SW 1271 (cell line): ENCODE measurements at regions not wholly inside any gene's neighbourhood (a gene's known extent, or its start where the extent isn't known, plus 50 kb on each side); places are given as distances from the start of the nearest gene placed in this dataset.
"Not testable (repeated sequence)": the region's sequence is repeated elsewhere in the genome, so short reads cannot be mapped to it uniquely, and the experiment has no call there.

Experiments
- DNase-seq, 2 experiments: peaks; one replicate each; lab custom pipeline; 2025; lab: John Stamatoyannopoulos, UW

DNA sequence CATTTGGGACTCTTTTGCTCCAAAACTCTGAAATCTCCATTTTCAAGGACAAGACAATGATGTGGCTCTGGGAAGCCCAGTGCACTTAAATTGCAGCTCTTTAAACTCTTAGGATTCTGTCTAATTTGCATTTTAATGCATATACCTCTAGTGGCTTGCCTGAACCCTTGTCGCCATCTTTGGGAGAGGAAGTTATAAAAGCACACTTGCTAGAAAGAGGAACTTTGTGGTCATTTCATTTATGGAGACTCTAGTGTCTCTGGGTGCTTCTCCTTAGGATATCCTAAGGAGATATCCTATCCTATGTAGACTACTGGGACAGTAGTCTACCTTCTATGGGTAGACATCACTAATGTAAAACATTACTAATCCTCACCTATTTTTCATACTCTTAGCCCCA, 77.3 kb upstream of the SLC1A3 start:
- DNase-seq, result no peak

DNA sequence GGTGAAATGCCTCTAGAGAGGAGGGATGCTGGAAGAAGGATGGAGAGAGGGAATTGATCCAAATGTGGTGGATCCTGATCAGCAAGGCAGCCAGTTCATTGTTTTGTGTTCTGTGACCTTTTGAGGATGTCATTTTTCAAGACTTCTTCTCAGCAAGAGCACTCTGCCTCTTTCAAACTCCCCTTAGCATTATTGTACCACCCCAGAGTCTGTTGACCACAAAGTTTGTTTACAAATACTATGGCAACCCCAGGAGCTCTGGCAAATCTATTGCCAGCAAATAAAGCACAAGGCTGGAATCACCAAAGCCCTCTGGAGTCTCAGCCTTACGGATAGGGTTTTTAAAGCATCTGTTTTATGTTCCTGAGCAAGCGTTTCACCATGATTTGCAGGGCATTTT, 76.2 kb upstream of the SLC1A3 start:
- DNase-seq, result no peak

DNA sequence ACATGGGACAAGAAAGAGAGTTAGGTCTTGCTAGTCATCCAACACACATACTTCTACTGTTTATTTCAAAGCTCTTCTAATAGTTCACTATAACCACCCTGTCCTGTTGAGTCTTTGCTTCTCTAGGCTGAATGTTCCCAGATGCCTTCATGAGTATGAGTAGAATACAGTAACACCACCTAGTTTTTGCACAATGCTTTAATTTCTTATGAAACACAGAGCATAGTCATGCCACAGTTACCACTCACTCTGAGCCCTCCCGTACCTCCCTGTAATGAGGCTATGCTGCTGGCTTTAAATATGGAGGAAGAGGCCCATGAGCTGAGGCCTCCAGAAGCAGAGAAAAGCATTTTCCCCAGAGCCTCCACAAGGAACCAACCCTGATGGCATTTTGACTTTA, 75.0 kb upstream of the SLC1A3 start:
- DNase-seq, result no peak

DNA sequence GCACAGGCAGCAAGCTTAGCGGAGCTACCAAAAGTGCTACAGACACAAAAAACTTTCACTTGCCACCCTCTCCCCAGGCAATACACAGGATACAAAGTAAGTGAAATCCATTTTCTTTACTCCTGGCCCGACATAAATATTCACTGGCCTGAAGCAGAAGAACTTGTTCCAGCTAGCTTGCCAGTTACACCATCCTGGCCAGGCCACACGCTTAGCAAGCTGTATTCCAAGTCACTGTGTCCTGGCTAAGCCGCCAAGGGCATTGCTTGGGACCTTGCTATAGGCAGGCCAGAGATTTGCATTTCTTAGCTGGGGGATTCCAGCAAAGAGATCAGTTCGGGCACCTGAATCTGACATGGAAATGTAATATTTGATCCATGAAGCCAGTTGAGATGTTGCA, 71.0 kb upstream of the SLC1A3 start:
- DNase-seq, result no peak

DNA sequence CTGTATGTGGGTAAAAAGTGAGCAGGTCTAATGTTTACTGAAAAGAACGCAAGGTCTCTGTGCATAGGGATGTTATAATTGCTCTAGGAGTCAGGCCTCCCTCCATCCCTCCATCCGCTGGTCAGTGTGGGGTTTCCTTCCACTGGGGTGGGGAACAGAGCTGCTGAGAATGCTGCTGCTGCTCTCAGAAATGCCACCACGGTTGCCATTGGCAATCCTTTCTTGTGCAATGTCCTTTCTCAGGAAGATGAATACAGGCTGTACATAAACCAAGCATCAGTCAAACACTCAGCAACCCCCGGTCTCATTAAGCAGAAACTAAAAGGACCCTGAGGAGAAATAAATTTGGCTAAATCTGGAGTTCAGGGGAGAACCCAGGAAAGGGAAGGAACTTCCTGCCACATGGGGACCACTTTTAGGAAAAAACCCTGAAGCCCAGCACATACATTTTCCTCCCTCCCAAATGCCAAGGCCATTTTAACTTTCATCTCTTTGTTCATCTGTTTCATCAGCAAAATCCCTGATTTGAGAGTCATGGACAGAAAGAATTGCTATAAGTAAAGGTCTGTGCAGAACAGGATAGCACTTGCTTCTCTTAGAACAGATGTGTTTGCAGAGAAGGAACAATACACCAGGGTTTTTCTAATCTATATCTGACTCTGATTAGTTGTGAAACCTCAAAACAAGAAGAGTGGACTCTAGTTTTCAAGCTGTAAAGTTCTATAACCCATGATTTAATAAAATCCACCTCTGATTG, 70.4 kb upstream of the SLC1A3 start:
- no peak for DNase-seq

DNA sequence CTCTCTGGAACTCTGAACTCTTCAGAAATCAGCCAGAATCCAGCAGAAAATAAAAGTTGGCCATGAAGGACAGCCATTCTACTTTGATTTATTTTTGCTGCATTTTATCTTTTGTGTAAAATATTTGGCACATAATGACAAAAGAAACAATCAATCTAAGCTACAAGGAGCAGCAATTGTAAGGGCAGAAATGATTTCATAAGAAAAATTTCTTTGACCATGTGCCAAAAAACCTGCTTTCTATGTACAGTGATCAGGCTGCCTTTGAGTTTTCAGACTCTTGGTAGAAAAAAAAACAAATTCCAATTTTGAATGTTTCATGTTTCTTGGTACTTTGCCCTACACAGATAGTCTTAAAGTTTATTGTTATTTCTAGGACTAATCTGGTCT, 69.8 kb upstream of the SLC1A3 start:
- no peak for DNase-seq

DNA sequence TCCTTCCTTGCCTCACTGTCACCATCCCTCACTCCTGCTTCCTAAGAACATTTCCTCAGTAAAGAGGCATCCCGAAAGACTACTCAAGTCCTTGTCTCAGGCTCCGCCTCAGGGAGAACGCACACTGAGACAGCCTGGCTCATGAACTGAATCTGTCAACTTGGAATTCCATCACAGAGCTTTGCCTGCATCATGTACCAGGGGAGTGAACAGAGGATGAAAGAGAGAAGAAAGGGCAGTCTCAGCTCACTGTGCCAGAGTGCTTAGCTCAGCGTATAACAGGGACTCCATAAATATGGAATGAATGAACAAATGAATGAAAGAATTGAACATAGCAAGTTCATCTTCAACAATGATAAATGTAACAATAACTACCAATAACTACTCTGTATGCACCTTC, 68.7 kb upstream of the SLC1A3 start:
- no peak for DNase-seq

DNA sequence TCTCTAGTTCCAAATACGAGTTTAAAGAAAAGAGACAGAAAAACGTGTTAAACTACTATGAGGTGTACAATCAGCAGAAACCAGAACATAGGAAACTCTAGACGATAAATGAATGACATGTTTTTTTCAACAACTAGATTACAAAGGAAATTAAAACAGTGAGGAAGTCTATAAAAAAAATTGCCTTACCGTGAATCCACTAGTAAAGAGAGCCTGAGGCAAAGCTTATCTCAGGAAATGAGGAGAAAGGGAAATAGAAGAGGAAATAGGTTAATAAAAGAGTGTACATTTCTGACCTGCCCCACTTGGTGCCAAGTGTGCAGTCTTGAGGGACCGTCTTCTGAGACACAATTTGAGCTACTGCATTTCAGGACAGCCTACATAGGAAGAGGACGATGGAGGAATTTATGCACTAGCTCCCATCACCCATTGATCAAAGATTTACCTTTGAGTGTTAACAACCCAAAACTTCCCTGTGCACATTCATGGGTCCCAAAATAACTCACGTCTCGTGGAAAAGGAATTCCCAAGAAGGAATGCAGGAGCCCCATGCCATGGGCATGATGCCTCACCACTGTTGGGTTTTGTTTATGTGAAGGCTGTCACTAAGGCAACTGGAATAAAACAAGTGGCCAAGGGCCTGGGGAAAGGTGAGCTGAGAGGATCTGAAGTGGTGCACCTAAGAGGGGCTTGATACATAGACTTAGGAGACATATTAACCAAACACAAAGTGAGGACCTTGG, 53.6 kb upstream of the SLC1A3 start:
- DNase-seq, result no peak

DNA sequence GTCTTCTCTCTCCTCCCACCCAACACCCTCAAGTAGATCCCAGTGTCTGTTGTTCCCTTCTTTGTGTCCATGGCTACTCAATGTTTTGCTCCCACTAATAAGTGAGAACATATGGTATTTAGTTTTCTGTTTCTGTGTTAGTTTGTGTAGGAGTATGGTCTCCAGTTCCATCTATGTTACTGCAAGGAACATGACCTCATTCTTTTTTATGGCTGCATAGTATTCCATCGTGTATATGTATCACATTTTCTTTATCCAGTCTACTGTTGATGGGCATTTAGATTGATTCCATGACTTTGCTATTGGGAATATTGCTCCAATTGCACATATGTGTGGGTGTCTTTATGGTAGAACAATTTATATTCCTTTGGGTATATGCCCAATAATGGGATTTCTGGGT, 51.4 kb upstream of the SLC1A3 start:
- DNase-seq, result not testable (repeated sequence)
